HG02973 (cell line): ENCODE measurements at regions not wholly inside any gene's neighbourhood (a gene's known extent, or its start where the extent isn't known, plus 50 kb on each side); places are given as distances from the start of the nearest gene placed in this dataset.
"Not testable (repeated sequence)": the region's sequence is repeated elsewhere in the genome, so short reads cannot be mapped to it uniquely, and the experiment has no call there.

Experiments
- ATAC-seq: cut with Tn5 transposase; IDR thresholded peaks from one replicate; pipeline ENCODE4 v1.9.1; 2021; ENCODE audit warnings: moderate library complexity; ENCODE audit not compliant: unreplicated experiment

DNA sequence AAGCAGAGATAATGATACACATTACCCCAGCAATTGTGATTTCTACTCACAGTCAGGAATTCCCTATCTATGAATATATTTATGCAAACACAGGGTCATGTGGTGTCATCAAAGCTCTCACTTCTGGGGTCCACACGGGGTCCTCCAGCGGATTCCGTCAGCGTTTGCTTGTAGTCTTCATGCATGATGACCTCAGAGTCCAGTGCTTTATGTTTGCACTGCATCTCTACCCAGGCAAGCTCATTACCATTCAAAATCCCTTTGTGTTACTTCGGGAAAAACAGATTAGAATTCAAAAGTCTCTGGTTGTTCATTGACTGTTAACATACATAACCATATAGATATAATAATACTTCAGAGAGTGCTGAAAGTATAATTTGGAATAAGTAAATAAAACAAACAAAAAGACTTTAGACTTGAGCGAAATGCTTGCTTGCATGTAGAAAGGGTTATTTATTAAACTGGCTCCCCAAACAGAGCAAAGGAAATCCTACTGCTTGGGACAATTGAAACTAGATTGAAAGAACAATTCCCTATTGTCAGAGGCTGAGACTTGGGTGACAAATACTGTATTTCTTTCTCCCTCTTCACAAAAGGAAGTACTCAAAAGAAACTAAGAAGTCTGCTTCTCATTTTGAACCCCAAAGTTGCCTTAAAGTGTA, 423.1 kb downstream of the ETS1 start:
- no peak for ATAC-seq

DNA sequence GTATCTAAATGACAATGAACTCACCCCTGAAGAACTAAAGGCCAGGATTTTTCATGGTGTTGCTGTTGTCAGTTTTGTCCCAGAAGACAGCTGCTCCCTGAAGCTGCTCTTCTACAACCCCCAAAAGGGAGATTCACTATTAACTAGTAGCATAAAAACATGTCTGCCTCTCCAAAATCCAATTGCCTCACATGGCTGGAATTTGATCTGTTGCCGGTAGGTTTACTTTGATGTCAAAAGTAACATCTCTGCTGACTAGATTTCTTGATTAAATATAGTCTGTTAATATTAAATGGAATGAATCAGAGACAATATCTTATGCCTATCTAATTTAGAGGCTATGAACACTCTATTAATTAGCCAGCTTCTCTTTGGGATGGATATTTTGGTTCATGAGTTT, 425.4 kb downstream of the ETS1 start:
- no peak for ATAC-seq

DNA sequence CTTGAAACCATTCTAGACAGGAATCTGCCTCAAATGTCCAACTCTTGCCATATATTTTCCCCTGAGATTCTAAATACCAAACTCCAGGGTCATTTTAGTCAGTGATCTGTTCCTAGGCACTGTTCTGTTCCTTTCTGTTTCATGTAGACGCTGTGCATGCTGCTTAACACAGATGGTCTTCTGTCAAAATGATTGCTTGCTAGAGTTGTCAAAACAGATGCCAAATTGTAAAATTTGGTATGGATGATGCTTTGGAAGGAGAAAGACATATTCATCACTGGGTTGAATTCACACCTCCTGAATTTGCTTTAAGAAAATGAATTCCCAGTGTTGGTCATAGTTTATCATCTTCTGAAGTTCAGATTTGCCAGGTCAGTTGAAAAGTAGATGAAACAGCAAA, 425.9 kb downstream of the ETS1 start:
- no peak for ATAC-seq

DNA sequence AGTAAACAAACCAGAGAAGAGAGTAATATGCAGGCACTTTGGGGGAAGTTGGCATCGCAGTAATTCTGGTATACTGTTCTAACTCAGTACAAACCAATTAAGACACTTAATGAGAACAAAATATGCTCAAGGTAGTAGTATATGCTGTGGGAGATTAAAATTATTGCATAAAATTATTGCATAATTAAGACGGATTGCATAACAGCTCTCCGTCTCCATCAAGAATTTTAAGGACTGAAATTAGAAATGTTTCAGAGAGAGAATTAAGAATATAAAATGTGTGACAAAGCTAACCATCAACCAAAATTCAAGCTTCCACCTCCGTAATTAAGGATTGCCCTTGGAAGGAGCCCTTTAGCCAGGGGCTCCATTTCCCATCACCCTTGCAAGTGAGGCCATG, 428.5 kb downstream of the ETS1 start:
- ATAC-seq, result no peak

DNA sequence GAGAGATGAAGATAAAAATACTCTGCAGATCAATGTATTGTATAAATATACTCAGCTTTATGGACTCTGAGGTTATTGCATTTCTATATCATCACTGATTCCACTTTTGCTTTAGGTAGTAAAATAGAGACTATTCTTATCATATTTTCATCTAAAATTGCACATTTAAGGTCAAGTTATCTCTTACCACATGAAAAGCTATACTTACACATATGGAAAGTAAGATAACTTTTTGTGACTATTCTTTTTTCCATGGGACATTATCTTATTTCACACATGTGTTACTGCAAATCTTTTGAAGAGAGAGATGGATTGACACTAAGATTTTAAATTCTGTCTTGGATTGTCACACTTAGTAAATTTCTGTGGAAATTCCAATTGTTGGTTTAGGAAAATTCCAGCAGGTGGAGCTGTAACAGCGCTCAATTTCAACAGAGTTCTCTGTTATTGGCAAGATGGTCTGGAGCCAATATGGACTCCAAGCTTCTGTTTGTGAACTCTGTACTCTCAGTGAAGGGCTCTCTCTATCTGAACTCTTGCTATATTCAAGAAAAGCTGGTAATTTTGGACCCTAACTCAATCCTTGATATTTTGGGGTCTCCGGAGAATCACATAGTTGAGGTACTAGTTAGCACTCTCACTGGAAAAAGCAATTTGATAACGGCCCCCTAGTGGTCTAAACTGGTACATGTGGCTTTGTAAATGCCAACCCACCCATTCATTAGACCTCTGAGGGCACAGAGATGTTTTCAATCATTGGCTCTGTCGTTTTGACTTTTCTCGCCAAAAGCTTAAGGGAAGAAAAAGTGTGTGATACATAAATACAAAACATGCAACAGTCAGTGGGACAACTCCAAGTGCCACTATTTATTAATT, 429.7 kb downstream of the ETS1 start:
- ATAC-seq, result peak; percentile 91

DNA sequence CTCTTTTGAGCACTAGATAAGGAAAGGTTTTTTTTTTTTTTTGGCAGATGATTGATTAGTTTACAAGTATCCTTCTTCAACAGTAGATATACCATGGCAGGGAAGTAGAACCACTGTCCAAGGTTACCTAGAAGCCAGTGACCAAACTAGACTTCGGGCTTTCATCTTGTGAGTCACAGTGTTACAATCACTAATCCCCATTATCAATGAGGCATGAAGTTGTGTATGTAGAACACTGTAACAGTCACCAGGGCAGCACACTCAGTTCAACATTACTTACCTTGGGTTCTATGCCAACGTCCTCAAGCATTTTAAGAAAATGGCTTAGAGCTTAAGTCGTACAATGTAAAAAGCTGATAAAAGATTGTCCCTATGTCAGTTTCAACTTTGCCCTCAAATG, 430.9 kb downstream of the ETS1 start:
- ATAC-seq, result no peak

DNA sequence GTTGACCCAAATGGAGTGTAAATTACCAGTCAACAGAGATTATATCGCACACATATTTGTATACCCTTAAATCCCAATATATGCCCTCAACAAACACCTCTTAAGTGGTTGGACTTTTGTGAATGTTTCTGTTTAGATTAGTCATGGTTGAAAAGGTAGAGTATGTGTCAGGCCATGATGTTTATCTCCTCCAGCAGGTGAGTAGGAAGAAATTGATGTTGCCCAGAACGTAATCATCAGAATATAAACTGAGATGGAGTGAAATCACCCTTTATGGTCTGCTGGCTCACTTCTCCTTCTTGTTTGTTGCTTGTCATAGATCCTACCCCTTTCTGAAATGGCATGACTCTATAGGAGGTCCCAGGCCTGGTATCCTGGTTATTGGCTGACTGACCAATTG, 431.8 kb downstream of the ETS1 start:
- no peak for ATAC-seq

DNA sequence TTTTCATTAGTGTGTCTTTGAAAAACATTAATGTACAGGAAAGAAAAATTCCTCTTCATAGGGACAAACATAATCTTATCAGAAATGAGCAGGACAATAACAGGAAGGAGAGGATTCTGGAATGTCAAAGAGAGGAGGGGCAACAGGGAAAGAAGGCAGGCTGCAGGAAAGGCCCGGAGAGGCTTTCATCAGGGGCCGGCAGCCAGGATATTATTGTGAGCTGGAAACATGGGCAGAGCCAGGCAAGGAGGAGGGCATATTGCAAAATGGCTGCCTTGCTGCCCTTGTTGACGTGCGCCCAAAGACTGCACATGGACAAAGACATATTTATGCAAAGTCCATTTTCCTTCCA, 433.7 kb downstream of the ETS1 start:
- no peak for ATAC-seq

DNA sequence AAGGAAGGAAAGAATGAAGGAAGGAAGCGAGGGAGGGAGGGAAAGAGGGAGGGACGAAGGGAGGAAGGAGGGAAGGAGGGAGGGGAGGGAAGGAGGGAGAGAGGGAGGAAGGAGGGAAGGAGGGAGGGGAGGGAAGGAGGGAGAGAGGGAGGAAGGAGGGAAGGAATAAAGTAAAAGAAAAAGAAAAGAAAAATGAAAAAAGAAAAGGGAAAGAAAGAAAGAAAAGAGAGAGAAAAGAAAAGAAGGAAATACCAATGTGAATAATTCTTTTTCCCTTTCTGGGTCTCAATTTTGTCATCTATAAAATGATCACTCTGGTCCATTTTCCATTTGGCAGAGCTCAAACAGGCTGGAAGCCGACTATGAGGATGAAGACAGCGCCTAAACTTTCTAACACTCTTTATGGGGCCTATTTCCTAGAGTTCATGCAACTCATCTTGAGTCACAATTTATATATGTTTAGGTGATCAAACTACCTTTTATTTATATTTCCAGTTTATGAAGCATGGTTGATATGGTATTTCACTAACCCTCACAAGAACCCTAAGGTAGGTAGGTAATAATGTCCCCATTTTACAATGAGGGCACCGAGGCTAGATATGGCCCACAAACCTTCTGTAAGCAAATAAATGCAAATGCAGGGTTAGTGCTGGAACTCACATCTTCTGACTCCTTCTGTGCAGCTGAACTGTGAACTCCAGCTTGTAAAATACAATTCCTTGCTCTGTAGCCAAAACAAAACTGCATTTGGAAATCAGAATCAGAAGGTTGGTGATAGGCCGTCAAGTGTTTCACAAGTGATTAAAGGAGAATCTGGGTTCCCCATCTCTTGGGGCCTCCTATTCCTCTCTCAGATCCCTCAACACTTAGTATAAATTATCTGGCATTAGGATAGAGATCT, 434.3 kb downstream of the ETS1 start:
- no peak for ATAC-seq

DNA sequence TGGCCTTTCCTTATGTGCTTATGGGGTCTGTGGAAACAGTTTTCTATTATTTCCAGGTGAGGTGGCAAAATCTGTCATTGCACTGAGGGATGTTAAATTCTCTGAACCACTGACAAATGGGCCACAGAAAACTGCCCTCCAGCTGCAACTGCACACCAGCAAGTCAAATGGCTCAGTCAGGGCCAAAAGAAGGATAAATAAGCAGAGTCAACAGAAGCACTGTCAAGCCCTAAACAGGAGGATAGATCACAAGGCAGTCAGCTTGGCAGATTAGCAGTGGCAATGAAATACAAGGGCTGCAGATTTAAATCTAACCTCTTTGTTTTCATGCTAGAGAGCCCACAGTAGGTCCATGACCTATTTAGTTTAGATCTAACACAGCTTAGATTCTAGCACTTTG, 435.6 kb downstream of the ETS1 start:
- ATAC-seq, result no peak

DNA sequence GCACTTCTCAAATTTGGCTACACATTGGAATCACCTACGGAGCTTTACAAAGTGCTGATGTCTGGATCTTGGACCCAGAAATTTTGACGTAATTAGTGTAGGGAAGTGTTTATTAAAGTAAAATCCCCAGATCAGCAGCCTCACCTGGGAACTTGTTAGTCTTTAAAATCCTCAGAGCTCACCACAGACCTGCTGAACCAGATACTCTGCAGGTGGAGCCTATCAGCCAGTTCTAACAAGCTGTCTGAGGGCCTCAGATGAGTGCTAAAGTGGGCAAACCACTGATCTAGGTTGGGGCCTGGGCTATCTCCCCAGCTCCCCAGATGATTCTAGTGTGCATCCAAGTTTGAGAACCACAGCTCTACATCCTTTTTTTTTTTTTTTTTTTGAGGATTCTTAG, 436.0 kb downstream of the ETS1 start:
- no peak for ATAC-seq

DNA sequence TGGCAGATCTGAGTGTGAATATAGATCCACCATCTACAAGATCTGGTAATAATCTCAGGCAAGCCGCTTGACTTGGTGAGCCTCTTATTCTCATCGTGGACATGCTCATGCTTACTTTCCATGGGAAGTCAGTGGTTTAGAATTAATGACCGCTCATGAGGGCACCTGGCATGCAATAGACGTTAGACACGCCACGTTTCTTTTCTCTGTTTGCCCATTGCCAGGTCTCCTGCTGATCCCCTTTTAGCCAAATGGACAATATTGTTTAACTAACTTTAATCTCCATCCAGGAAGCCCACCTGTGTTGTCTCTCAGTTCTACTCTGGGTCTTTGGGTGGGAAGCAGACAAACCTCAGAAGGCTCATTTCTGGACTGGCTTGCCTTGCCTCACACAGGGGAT, 439.1 kb downstream of the ETS1 start:
- no peak for ATAC-seq

DNA sequence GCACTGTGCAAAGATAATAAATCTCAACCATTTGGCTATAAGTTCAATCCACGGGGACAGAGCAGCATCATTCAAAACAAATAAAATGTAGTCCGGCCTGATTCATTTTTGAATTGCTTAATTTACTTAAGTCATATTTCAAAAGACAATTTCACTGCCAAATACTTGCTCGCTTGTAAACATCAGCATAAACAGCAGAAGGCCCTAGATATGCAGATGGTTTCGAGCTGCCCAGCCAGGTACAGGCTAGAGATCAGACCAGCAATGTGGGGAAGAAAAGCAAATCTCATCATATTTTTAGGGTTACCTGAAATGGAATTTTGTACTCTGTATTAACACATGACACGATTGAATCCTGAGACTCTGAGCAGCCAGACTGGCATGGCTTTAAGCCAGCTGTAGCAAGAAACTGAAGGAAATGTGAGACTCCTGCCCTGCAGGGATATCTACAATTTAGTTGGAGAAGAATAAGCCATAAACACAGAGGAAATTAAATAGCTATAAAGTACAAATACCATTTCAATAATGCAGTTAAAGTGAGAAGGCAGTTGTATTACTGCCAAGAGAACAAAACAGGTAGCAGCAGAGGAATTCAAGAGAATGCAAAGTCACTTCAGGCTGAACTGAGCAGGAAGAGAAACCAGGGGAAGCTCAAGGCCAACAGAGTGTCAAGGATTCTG, 440.3 kb downstream of the ETS1 start:
- no peak for ATAC-seq

DNA sequence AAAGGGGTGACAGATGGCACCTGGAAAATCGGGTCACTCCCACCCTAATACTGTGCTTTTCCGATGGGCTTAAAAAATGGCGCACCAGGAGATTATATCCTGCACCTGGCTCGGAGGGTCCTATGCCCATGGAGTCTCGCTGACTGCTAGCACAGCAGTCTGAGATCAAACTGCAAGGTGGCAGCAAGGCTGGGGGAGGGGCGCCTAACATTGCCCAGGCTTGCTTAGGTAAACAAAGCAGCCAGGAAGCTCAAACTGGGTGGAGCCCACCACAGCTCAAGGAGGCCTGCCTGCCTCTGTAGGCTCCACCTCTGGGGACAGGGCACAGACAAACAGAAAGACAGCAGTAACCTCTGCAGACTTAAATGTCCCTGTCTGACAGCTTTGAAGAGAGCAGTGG, 447.1 kb downstream of the ETS1 start:
- not testable (repeated sequence) for ATAC-seq

DNA sequence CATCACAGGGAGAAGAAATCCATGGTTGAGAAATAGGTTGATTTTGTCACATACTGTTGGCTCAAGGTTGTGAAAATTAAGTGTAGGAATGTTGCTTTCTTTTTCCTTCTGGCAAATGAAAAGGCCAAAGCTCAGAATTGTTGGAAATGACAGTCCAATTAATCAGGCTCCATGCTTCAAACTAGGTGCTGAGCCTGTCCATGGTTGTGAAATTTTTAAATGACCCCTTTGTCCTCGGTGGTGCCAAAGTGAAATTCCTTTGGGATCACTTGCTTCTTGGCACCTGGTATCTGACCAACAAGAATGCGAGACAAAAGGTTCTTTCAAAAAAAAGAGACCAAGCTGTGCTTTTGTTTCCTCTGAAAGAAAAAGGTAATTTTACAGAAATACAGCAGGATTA, 451.9 kb downstream of the ETS1 start:
- ATAC-seq, result no peak

DNA sequence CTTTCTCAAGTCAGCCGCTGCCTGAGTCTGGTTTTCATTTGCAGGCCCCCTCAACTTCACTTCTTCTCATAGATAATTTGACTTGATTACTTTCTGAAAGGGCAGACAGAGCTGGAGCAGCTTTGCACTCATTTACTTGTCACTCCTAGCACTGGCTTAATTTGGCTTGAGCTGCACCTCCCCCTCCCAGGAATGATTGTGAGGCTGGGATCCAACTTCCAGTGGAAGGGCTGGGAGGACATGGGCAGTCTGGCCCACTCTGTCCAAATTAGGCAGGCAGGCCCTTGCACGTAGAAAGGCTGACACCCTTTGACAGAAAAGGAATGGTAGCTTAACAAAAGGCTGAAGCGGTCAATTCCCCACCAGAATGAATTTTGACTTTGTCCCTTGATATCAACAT, 453.9 kb downstream of the ETS1 start:
- ATAC-seq, result no peak

DNA sequence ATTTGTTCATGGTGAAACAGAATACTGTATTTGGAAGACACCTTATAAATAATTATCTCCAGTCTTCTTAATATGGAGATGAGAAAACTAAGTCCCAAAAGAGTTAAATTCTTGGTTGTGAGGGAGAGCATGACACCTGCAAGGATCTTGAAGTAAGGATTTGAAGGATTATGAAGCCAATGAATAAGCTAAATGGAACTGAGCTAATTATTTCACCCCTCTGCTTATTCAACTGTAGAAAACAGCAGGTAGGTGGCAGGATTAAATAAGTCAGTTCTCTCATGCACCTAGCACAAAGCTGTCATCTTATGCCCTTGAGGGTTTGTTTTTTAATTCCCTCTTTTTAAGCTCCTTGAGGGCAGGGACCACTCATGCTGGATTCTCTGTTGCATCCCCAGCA, 457.3 kb downstream of the ETS1 start:
- ATAC-seq, result no peak

DNA sequence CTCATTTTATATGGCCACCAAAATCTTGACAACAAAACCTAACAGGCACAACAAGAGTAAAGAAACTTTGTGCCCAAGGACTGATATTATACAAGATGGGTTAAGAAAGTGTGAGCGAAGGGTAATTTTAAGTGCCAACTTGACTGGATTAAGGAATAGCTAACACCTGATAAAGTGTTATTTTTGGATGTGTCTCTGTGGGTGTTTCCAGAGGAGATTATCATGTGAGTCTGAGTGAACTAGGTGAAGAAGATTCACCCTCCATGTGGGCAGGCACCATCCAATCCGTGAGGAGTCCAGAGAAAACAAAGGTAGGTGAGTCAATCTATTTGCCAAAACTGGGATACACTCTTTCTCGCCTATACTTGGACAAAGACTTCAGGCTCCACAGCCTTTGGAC, 461.6 kb downstream of the ETS1 start:
- ATAC-seq, result no peak

DNA sequence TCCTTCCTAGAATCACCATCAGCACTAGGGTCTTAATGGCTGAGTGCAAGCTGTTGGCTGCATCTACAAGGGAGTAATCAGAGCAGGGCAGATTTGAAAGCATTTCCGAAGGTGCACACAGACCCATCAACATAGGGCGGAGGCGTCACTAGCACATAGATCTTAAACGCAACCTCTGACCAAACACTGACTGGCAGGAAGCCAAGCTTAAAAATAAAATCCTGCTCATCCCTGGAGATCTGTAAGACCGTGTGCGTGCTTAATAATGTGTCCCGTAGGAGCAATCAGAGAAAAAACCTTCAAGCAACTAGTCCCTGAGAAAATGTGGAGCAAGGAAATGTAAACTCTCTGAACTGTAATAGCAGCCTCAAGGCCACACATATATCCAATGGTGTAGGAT, 470.5 kb downstream of the ETS1 start:
- no peak for ATAC-seq

DNA sequence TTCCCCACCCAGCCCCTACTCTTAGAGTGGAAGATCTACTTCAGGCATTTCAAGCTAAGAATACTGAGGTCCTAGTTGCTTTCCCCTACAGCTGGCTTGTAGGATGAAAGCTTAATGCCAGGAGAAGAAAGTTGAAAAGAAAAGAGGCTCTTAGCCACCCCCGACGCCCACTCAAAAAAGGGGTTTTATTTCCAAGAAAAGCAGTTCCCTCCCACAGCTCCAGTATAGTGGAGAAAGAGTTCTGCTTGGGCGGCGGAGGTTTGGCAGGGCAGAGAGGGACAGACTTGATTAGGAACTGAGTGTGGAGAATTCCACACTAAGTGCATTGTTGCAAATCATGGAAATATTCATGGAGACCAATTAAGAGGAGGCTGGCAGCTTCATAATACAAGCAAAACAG, 470.9 kb downstream of the ETS1 start:
- no peak for ATAC-seq

DNA sequence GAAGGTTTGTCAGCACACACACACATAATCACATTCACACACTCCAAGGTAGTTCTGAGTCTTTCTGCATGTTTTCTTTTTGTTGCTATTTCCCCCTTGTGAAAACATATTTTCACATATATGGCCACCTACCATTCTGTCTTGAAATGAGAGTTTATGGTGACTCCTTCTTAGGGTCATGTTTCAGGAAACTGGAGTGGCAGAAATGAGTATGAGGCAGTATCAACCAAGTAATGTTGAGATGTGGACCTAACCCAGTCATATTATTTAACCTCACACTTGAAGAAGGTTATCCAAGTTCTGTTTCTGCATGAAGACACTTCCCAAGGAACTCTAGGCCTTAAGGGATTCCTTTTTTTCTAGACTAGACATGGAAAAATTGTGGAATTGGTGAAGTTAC, 481.4 kb downstream of the ETS1 start:
- ATAC-seq, result no peak
